ENCODE measurements at regions not wholly inside any gene's neighbourhood (a gene's known extent, or its start where the extent isn't known, plus 50 kb on each side); places are given as distances from the start of the nearest gene placed in this dataset.

DNA sequence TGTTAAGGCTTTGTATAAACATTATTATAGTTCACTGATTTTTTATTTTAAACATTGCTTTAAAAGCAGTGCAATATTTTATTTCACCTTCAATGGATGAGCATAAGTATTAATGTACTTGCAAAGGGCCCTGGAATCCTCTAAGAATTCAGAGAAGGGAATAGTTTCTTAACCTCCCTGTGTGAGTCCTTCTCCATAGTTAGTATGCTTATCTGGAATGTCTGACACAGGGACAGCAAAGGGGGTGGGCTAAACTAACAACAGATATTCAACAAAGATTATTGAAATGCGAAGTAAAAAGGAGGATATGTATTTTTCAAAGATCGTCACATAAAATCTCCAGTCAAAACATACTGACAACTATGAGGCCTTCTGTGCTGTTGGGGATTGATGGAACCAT is 300.4 kb downstream of the CENPW start:
- DNase-seq, result no peak
- Histone ChIP-seq H3K36me3 (ENCODE audit: low read depth, missing control alignments) (no peaks in the 10 kb centered on the region), H3K4me1 (no peaks in the 10 kb centered on the region), H3K27me3 (no peaks in the 10 kb centered on the region), H3K9me3 (no peaks in the 10 kb centered on the region), H3K27ac (no peak overlapping the region), H3K4me3 (no peak overlapping the region)
- intact Hi-C loops (cut with DNase I; ENCODE audit: low total_unique reads), result no loop called here
- TF ChIP-seq POLR2A (IDR thresholded peaks at IDR 0.05), result no peak
- TF ChIP-seq, protein P1, sequence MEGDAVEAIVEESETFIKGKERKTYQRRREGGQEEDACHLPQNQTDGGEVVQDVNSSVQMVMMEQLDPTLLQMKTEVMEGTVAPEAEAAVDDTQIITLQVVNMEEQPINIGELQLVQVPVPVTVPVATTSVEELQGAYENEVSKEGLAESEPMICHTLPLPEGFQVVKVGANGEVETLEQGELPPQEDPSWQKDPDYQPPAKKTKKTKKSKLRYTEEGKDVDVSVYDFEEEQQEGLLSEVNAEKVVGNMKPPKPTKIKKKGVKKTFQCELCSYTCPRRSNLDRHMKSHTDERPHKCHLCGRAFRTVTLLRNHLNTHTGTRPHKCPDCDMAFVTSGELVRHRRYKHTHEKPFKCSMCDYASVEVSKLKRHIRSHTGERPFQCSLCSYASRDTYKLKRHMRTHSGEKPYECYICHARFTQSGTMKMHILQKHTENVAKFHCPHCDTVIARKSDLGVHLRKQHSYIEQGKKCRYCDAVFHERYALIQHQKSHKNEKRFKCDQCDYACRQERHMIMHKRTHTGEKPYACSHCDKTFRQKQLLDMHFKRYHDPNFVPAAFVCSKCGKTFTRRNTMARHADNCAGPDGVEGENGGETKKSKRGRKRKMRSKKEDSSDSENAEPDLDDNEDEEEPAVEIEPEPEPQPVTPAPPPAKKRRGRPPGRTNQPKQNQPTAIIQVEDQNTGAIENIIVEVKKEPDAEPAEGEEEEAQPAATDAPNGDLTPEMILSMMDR (IDR thresholded peaks at IDR 0.05), result no peak
- 94% methylated on average over 2 of the region's 2 CpGs for WGBS, 2 donors

DNA sequence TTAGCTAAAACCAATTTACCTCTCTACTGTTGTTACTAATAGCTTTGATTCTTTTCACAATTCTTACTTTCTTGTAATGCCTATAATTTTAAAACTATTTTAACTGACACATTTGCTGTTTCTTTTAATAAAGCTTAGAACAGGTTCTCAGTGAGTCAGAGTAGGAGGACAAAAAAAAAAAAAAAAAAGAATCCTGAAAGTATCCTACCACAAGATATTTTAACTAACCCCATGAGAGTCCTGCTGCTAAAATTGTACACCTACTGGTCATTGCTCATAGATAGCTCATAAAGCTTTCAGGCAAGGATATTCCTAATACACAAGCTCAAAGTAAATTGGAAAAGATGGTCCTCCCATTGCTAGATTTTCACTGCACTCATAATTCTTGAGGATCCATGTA is 301.0 kb downstream of the CENPW start:
- H3K27me3 ChIP-seq, result no peaks in the 10 kb centered on the region
- DNase-seq, result no peak
- TF ChIP-seq, protein P1 (IDR thresholded peaks at IDR 0.05), result no peak
- no peak for TF ChIP-seq POLR2A (IDR thresholded peaks at IDR 0.05)
- H3K4me3 ChIP-seq, result no peak overlapping the region
- no peaks in the 10 kb centered on the region for H3K4me1 ChIP-seq
- no peak overlapping the region for H3K27ac ChIP-seq
- intact Hi-C loops (cut with DNase I; ENCODE audit: low total_unique reads), result no loop called here
- no peaks in the 10 kb centered on the region for H3K9me3 ChIP-seq
- H3K36me3 ChIP-seq (ENCODE audit: low read depth, missing control alignments), result no peaks in the 10 kb centered on the region

DNA sequence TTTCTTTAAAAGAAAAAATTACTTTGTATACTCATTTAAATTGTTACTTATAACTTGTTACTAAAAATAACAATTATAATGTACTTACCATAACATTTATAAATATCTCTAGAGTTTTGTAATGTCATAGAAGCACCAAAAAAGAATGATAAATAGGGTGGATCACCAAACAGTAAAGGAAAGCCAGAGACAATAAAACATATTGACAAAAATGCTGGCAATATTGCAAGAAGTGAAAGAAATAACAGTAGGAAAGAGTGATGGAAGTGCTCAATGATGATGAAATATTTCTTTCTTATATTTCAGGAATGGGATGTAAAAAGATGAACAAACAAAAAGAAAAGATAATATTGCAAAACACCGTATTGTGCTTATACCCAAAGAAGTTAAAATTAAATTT is 301.7 kb downstream of the CENPW start:
- Histone ChIP-seq H3K27me3 (no peaks in the 10 kb centered on the region), H3K36me3 (ENCODE audit: low read depth, missing control alignments) (no peaks in the 10 kb centered on the region), H3K4me1 (no peaks in the 10 kb centered on the region), H3K27ac (no peak overlapping the region), H3K9me3 (no peaks in the 10 kb centered on the region), H3K4me3 (no peak overlapping the region)
- intact Hi-C loops (cut with DNase I; ENCODE audit: low total_unique reads), result no loop called here
- DNase-seq, result no peak
- no peak for TF ChIP-seq POLR2A (IDR thresholded peaks at IDR 0.05)
- TF ChIP-seq, protein P1 (IDR thresholded peaks at IDR 0.05), result no peak
- 80 to 91% methylated on average over 1 of the region's 1 CpG for WGBS, 2 donors

DNA sequence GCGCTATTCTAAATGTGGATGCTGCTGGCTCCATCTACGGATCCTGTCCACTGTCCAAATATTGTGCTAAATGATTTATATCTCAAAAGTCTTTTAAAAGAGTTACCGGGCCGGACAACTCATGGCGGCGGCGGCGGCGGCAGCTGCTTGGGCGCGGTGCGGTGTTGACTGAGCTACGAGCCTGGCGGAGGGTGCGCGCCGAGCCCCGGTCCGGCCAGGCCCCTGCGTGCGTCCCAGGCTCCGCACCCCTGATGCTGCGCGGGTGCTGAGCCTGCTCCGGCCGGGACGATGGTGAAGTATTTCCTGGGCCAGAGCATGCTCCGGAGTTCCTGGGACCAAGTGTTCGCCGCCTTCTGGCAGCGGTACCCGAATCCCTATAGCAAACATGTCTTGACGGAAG is 303.4 kb downstream of the CENPW start:
- intact Hi-C loops (cut with DNase I; ENCODE audit: low total_unique reads), result no loop called here
- WGBS, 2 donors, result 77 to 93% methylated on average over 21 to 26 of the region's 33 CpGs
- H3K27me3 ChIP-seq, result no peaks in the 10 kb centered on the region
- no peak overlapping the region for H3K27ac ChIP-seq
- no peak for TF ChIP-seq POLR2A (IDR thresholded peaks at IDR 0.05)
- TF ChIP-seq, protein P1 (IDR thresholded peaks at IDR 0.05), result no peak
- H3K36me3 ChIP-seq (ENCODE audit: low read depth, missing control alignments), result no peaks in the 10 kb centered on the region
- peak overlapping the region; percentile 27 to 45 for H3K4me3 ChIP-seq
- H3K9me3 ChIP-seq, result no peaks in the 10 kb centered on the region
- peak; percentile 22 for DNase-seq
- no peaks in the 10 kb centered on the region for H3K4me1 ChIP-seq

DNA sequence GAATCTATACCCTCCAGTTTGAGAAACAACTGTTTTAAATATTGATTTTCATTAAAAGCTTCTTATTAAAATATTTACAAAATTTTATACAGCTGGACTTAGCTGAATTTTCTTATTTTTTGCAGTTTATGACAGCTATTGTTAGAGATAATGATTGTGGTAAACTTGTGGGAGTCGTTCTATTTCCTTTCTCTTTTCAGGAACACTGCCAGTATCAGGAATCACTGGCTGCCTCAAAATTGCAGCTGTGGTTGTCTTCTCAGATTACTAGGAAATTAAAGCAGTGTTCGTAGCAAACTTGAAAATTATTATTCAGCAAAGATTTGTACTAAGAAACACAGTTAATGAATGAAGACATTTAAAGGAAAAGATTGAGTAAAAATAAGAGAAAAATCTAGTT is 311.0 kb downstream of the CENPW start:
- Histone ChIP-seq H3K27ac (no peak overlapping the region), H3K4me3 (no peak overlapping the region), H3K27me3 (no peaks in the 10 kb centered on the region), H3K4me1 (no peaks in the 10 kb centered on the region), H3K9me3 (no peaks in the 10 kb centered on the region), H3K36me3 (ENCODE audit: low read depth, missing control alignments) (no peaks in the 10 kb centered on the region)
- TF ChIP-seq POLR2A (IDR thresholded peaks at IDR 0.05), result no peak
- TF ChIP-seq, protein P1 (IDR thresholded peaks at IDR 0.05), result no peak
- no peak for DNase-seq
- WGBS, 2 donors, result 34 to 38% methylated on average over 2 of the region's 2 CpGs
- intact Hi-C loops (cut with DNase I; ENCODE audit: low total_unique reads), result no loop called here
